ENCODE measurements at regions not wholly inside any gene's neighbourhood (a gene's known extent, or its start where the extent isn't known, plus 50 kb on each side); places are given as distances from the start of the nearest gene placed in this dataset.
"Not testable (repeated sequence)": the region's sequence is repeated elsewhere in the genome, so short reads cannot be mapped to it uniquely, and the experiment has no call there.

DNA sequence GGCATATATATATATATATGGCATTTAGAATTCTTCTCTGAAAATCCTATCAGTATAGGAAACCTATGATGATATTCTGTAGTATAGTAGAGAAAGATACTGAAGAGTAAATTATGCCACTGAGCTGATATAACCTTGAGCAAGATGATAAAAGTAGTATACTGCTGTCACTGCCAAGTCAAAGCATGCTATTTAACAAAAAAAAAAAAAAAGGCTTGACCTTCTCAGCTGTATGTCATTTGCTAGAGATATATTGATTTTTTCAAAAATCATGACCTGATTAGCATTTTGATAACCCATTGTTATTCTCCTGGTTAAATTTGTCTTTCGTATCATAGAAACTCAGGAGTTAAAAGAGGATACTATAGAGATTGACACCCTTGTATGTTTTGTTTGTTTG is 299.4 kb downstream of the ADAMTS20 start:
- no CpG with 5 or more reads among the region's 1 CpG for WGBS, 2 experiments (ENCODE audit: insufficient coverage in 2 of 2)
- Histone ChIP-seq H3K9me3 (ENCODE audit: control insufficient read depth, low read length) (no peaks in the 10 kb centered on the region), H3K4me3 (ENCODE audit: extremely low read depth, insufficient read depth, low read length, poor library complexity, severe bottlenecking) (no peak overlapping the region), H3K4me1 (ENCODE audit: control insufficient read depth, insufficient read depth, low read length, poor library complexity, severe bottlenecking) (no peaks in the 10 kb centered on the region), H3K27ac (ENCODE audit: low read depth, low read length, severe bottlenecking) (no peak overlapping the region), H3K36me3 (ENCODE audit: control insufficient read depth, insufficient read depth, low read length) (no peaks in the 10 kb centered on the region)

DNA sequence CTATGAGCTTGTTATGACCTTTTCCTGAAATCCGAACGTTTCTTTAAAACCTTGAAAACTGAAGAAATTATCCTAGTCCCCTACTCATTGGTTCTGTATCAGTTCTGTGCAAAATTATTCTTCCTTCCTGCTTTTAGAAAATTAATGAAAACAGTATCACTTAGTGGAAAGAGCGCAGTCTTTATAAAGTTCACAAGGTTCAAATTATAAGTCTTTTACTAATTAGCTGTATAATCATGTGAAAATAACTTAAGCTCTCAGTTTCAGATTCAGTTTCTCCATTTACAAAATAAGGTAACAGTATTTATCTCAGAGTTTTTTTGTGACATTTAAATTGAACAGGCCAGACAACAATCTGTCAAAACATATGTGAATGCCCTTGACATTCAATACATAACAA is 306.1 kb downstream of the ADAMTS20 start:
- Histone ChIP-seq H3K36me3 (ENCODE audit: control insufficient read depth, insufficient read depth, low read length) (no peaks in the 10 kb centered on the region), H3K27ac (ENCODE audit: low read depth, low read length, severe bottlenecking) (no peak overlapping the region), H3K9me3 (ENCODE audit: control insufficient read depth, low read length) (no peaks in the 10 kb centered on the region), H3K4me1 (ENCODE audit: control insufficient read depth, insufficient read depth, low read length, poor library complexity, severe bottlenecking) (no peaks in the 10 kb centered on the region), H3K4me3 (ENCODE audit: extremely low read depth, insufficient read depth, low read length, poor library complexity, severe bottlenecking) (no peak overlapping the region)
- 100% methylated on average over 2 of the region's 3 CpGs; no CpG with 5 or more reads in 1 of the 2 experiments for WGBS, 2 experiments (ENCODE audit: insufficient coverage in 2 of 2)

DNA sequence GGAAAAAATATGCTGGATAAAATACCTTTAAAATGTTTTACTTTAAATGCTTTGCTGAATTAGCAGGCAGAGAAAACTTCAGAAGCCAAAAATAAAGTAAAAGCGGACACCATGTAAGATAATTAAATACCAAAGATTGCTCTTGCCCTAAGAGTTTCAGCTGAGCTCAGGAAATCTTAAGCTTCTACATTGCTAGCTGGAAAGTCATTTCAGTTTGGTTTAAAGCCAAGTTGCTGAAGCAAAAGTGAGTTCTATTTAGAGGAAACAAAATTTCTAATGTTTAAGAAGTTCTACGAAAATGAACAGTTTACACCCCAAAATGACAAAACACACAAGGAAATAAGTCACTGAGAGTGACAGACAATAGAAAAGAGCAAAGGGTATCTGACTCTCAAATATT is 310.0 kb downstream of the ADAMTS20 start:
- Histone ChIP-seq H3K36me3 (ENCODE audit: control insufficient read depth, insufficient read depth, low read length) (no peaks in the 10 kb centered on the region), H3K27ac (ENCODE audit: low read depth, low read length, severe bottlenecking) (no peak overlapping the region), H3K4me3 (ENCODE audit: extremely low read depth, insufficient read depth, low read length, poor library complexity, severe bottlenecking) (no peak overlapping the region), H3K4me1 (ENCODE audit: control insufficient read depth, insufficient read depth, low read length, poor library complexity, severe bottlenecking) (no peaks in the 10 kb centered on the region), H3K9me3 (ENCODE audit: control insufficient read depth, low read length) (no peaks in the 10 kb centered on the region)
- WGBS, 2 experiments (ENCODE audit: insufficient coverage in 2 of 2) = no CpG with 5 or more reads among the region's 2 CpGs

DNA sequence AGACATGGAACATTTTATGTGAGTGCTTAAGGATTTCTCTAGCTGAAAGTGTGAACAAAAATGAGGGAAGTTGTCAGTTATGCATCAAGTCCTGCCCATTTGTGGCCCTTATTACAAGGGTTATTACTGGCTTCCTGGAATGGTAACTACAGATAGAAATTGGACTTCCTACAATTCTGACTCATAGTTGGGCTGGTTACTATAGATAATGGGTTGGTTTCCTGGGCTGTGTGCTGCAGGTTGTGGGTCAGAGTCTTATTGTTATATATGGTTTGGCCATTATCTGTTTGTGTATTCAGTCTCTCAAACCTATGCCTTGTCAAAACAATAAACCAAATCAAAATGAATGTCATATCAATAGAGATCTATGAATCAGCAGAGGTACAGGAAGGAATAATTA is 313.7 kb downstream of the ADAMTS20 start:
- Histone ChIP-seq H3K36me3 (ENCODE audit: control insufficient read depth, insufficient read depth, low read length) (no peaks in the 10 kb centered on the region), H3K4me3 (ENCODE audit: extremely low read depth, insufficient read depth, low read length, poor library complexity, severe bottlenecking) (no peak overlapping the region), H3K4me1 (ENCODE audit: control insufficient read depth, insufficient read depth, low read length, poor library complexity, severe bottlenecking) (no peaks in the 10 kb centered on the region), H3K9me3 (ENCODE audit: control insufficient read depth, low read length) (no peaks in the 10 kb centered on the region), H3K27ac (ENCODE audit: low read depth, low read length, severe bottlenecking) (no peak overlapping the region)

DNA sequence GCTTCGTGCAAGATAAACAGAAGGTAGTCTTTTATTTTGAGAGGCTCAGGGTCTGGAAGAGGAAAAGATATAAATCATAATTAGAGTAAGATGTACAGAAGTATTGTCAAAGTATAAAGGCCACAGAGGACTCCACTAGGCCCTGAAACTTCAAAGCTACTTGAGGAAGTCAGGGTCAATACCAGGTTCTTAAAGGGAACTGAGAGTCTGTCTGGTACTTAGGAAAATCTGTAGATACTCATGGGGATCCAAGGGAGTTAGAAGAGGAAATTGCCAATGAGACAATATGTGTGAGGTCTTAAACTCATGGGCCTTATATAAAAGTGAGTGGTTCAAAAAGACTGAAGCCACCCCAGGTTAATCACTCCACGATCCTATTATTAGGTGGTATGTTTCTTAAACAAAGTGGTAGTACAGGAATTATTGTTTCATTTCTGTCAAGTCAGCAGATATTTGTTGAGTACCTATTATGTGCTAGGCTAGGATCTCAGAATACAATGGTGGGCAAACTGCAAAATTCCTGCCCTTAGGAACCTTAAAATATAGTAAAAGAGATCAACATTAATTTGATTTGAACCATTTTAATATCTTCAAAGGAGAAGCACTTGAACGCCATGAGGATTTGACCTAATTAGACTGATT is 314.6 kb downstream of the ADAMTS20 start:
- Histone ChIP-seq H3K27ac (ENCODE audit: low read depth, low read length, severe bottlenecking) (no peak overlapping the region), H3K4me3 (ENCODE audit: extremely low read depth, insufficient read depth, low read length, poor library complexity, severe bottlenecking) (no peak overlapping the region), H3K36me3 (ENCODE audit: control insufficient read depth, insufficient read depth, low read length) (no peaks in the 10 kb centered on the region), H3K4me1 (ENCODE audit: control insufficient read depth, insufficient read depth, low read length, poor library complexity, severe bottlenecking) (no peaks in the 10 kb centered on the region), H3K9me3 (ENCODE audit: control insufficient read depth, low read length) (no peaks in the 10 kb centered on the region)
- WGBS, 2 experiments (ENCODE audit: insufficient coverage in 2 of 2) = 100% methylated on average over 1 to 2 of the region's 3 CpGs

DNA sequence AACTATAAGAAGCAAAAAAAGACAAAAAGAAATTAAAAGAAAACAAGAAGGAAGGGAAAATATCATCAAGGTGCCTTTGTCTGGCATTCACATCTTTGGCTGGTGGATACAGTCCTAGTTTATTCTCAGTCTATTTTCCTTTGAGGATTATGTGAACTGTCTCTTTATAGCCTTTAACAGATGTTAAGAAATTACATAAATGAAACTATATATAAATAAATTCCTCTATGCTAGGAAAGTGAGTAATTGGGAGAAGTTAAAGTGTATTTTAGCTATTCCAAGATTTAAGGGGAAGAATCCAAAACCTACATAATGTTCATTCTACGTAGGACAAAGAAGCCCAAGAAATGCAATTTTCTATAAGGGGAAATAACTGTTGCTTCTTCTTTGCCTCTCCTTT is 316.3 kb downstream of the ADAMTS20 start:
- H3K4me1 ChIP-seq (ENCODE audit: control insufficient read depth, insufficient read depth, low read length, poor library complexity, severe bottlenecking) = no peaks in the 10 kb centered on the region
- no peaks in the 10 kb centered on the region for H3K36me3 ChIP-seq (ENCODE audit: control insufficient read depth, insufficient read depth, low read length)
- H3K4me3 ChIP-seq (ENCODE audit: extremely low read depth, insufficient read depth, low read length, poor library complexity, severe bottlenecking) = no peak overlapping the region
- WGBS, 2 experiments (ENCODE audit: insufficient coverage in 2 of 2) = no CpG with 5 or more reads among the region's 1 CpG
- no peak overlapping the region for H3K27ac ChIP-seq (ENCODE audit: low read depth, low read length, severe bottlenecking)
- no peaks in the 10 kb centered on the region for H3K9me3 ChIP-seq (ENCODE audit: control insufficient read depth, low read length)

DNA sequence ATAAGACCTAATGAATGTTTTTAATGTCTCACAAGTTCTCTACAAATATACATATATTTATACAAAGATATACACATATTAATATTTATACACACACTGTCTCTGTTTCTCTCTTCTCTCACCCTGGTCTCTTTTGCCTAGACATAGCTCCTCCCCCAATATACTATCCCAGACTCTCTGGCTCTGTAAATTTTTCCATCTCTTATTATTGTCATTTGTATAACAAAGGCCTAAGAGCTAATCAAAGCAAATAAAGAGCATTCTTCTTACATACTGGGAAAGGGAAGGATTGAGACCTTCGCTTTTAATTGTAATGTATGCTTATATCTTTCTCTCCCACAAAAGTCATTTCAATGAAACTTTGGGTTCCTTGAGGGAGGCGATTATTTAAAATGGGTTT is 318.1 kb downstream of the ADAMTS20 start:
- Histone ChIP-seq H3K27ac (ENCODE audit: low read depth, low read length, severe bottlenecking) (no peak overlapping the region), H3K9me3 (ENCODE audit: control insufficient read depth, low read length) (no peaks in the 10 kb centered on the region), H3K36me3 (ENCODE audit: control insufficient read depth, insufficient read depth, low read length) (no peaks in the 10 kb centered on the region), H3K4me3 (ENCODE audit: extremely low read depth, insufficient read depth, low read length, poor library complexity, severe bottlenecking) (no peak overlapping the region), H3K4me1 (ENCODE audit: control insufficient read depth, insufficient read depth, low read length, poor library complexity, severe bottlenecking) (no peaks in the 10 kb centered on the region)
- WGBS, 2 experiments (ENCODE audit: insufficient coverage in 2 of 2) = no CpG with 5 or more reads among the region's 2 CpGs

DNA sequence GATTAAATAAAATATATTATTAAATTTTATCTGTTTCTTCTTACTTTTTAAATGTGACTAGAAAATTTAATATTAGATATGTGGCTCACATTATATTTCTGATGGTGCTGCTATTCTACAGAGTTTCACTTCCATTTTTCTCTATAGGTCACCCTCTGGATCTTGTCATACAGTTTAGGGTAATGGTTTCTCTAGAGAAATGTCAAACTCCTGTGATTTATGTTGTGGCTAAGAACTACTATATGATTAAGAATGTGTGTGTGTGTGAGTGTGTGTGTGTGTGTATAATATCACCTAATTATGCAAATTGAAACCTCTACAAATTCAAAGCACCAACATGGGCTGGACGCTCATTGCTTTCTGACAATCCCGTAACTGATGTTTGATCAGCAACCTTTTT is 325.9 kb downstream of the ADAMTS20 start:
- Histone ChIP-seq H3K4me1 (ENCODE audit: control insufficient read depth, insufficient read depth, low read length, poor library complexity, severe bottlenecking) (no peaks in the 10 kb centered on the region), H3K9me3 (ENCODE audit: control insufficient read depth, low read length) (no peaks in the 10 kb centered on the region), H3K27ac (ENCODE audit: low read depth, low read length, severe bottlenecking) (no peak overlapping the region), H3K36me3 (ENCODE audit: control insufficient read depth, insufficient read depth, low read length) (no peaks in the 10 kb centered on the region), H3K4me3 (ENCODE audit: extremely low read depth, insufficient read depth, low read length, poor library complexity, severe bottlenecking) (no peak overlapping the region)
- 94 to 100% methylated on average over 2 of the region's 2 CpGs for WGBS, 2 experiments (ENCODE audit: insufficient coverage in 2 of 2)

DNA sequence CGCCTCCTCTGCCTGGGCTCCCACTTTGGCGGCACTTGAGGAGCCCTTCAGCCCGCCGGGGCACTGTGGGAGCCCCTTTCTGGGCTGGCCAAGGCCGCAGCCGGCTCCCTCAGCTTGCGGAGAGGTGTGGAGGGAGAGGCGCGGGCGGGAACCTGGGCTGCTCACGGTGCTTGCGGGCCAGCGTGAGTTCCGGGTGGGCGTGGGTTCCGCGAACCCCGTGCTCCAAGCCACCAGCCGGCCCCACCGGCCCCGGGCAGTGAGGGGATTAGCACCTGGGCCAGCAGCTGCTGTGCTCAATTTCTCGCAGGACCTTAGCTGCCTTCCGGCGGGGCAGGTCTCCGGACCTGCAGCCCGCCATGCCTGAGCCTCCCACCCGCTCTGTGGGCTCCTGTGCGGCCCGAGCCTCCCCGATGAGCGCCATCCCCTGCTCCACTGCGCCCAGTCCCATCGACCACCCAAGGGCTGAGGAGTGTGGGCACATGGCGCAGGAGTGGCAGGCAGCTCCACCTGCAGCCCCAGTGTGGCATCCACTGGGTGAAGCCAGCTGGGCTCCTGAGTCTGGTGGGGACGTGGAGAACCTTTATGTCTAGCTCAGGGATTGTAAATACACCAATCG is 327.7 kb downstream of the ADAMTS20 start:
- H3K4me1 ChIP-seq (ENCODE audit: control insufficient read depth, insufficient read depth, low read length, poor library complexity, severe bottlenecking); H3K27ac ChIP-seq (ENCODE audit: low read depth, low read length, severe bottlenecking); H3K36me3 ChIP-seq (ENCODE audit: control insufficient read depth, insufficient read depth, low read length); H3K4me3 ChIP-seq (ENCODE audit: extremely low read depth, insufficient read depth, low read length, poor library complexity, severe bottlenecking); H3K9me3 ChIP-seq (ENCODE audit: control insufficient read depth, low read length): not testable (repeated sequence)
- 92 to 96% methylated on average over 11 to 31 of the region's 36 CpGs for WGBS, 2 experiments (ENCODE audit: insufficient coverage in 2 of 2)

DNA sequence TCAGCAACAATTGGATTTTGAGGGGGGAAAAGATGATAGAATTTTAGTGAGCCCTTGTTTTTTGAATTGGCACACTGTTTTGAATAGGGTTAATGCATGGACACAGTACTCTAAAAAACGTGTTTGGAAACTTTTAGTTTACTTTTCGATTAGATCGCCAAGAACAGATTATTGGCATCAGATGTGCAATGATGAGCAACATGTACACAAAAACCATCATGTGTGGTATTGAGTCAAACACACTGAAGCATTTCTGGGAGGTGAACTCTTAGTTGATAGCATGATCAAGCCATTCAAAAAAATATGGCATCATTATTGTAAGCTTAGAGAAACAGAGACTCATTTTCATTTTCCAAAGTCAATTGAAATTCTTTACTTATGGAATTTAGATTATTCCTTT is 329.2 kb downstream of the ADAMTS20 start:
- no peak overlapping the region for H3K27ac ChIP-seq (ENCODE audit: low read depth, low read length, severe bottlenecking)
- no peaks in the 10 kb centered on the region for H3K4me1 ChIP-seq (ENCODE audit: control insufficient read depth, insufficient read depth, low read length, poor library complexity, severe bottlenecking)
- 100% methylated on average over 1 to 3 of the region's 3 CpGs for WGBS, 2 experiments (ENCODE audit: insufficient coverage in 2 of 2)
- H3K36me3 ChIP-seq (ENCODE audit: control insufficient read depth, insufficient read depth, low read length) = no peaks in the 10 kb centered on the region
- no peak overlapping the region for H3K4me3 ChIP-seq (ENCODE audit: extremely low read depth, insufficient read depth, low read length, poor library complexity, severe bottlenecking)
- no peaks in the 10 kb centered on the region for H3K9me3 ChIP-seq (ENCODE audit: control insufficient read depth, low read length)

DNA sequence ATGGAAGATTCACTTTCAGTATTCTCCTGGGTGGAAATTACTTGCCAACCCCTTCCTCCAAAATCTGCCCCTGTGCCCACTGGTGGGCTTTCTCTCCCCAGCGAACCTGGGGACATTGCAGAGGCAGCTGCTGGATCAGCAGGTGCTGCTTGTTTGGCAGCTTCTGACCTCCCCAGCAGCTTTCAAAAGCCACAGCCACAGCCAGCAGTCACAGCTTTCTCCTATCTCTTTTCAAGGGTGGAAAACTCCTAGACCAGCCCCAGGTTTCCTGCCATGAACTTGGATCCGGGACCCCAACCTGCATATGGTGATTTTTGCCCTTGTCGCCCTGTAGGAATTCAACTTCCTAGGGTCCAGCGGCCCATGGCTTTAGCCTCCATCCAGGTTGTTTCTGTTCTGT is 330.8 kb downstream of the ADAMTS20 start:
- no peaks in the 10 kb centered on the region for H3K4me1 ChIP-seq (ENCODE audit: control insufficient read depth, insufficient read depth, low read length, poor library complexity, severe bottlenecking)
- WGBS, 2 experiments (ENCODE audit: insufficient coverage in 2 of 2) = 64 to 72% methylated on average over 2 of the region's 4 CpGs
- no peaks in the 10 kb centered on the region for H3K36me3 ChIP-seq (ENCODE audit: control insufficient read depth, insufficient read depth, low read length)
- no peaks in the 10 kb centered on the region for H3K9me3 ChIP-seq (ENCODE audit: control insufficient read depth, low read length)
- no peak overlapping the region for H3K27ac ChIP-seq (ENCODE audit: low read depth, low read length, severe bottlenecking)
- H3K4me3 ChIP-seq (ENCODE audit: extremely low read depth, insufficient read depth, low read length, poor library complexity, severe bottlenecking) = no peak overlapping the region

All from mesodermal cell (in vitro differentiated cells).